GM18505 (cell line): ENCODE measurements at regions not wholly inside any gene's neighbourhood (a gene's known extent, or its start where the extent isn't known, plus 50 kb on each side); places are given as distances from the start of the nearest gene placed in this dataset.
A peak's percentile ranks its signal among the peaks of the same experiment; 100 is the strongest.

Experiments used
- ATAC-seq: cut with Tn5 transposase; IDR thresholded peaks from one replicate; pipeline ENCODE4 v1.9.1; 2021; ENCODE audit not compliant: unreplicated experiment
- POLR2A ChIP-seq: IDR thresholded peaks from 4 replicates; pipeline ENCODE4 v1.6.1; 2011; ENCODE audit warnings: borderline replicate concordance; ENCODE audit not compliant: insufficient read depth, insufficient read length; ENCODE audit errors: extremely low read depth

DNA sequence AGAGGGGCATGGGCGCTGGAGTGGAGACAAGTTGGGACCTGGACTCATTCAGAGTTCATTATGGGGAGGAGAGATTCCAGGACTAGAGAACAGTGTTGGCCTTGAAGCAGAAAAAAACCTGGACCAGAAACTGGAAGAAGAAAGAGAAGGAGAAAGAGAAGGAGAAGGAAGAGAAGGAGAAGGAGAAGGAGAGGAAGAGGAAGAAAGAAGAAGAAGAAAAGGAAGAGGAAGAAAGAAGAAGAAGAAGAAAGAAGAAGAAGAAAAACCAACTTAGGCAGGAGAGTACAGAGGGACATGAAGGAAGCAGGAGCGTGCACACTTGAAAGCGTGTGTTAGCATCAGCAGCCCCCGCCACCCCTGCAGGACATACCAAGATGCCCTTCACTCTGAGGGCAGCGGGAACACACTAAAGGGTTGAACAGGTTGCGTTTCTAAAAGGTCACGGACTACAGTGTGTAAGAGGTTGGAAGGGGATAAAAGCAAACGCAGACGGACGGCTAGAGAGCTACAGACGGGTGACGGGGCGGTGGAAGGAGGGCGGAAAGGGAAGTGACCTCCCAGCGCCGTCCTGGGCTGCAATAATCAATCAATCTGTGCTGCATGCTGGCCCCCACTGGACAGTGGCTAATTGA, 95.3 kb downstream of the SEC61G start:
- peak; percentile 16 for ATAC-seq
- TF ChIP-seq POLR2A: no peak

DNA sequence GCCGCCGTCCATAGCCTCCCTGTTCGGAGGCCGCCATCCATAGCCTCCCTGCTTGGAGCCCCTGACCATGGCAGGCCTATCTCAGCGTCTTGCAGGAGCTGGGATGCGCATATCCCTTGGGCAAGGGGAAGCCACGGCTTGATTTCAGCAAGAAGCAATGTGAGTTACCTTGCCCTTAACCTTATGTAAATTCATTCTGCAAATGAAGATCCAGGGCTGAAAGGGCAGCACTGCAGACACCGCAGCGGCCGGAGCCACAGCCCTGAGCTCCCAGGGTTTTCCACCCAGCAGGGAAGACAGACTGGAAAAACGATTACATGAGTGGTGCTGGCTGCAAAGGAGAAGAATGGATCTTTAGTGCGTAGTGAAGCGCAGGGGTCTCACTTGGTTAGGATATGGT, 95.8 kb downstream of the SEC61G start:
- no peak for ATAC-seq
- no peak for TF ChIP-seq POLR2A

DNA sequence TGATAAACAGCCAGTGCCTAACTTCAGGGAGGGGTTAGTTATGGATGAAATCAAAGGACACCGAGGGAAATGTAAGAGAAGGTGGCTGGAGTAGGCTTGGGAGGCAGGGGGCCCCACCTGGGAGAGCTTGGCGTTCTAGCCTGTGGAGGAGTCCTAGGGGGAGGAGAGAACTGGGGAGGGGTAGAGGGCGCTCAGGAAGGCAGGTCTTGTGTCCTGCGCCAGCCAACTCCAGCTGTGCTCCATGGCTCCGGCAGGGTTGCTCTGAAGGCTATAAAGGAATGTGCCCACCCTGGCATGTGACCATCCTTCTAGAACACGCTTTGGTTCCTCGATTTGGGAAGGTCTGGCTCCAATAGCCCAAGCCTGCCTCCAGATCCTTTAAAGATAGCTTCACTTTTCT, 96.3 kb downstream of the SEC61G start:
- TF ChIP-seq POLR2A: no peak
- no peak for ATAC-seq

DNA sequence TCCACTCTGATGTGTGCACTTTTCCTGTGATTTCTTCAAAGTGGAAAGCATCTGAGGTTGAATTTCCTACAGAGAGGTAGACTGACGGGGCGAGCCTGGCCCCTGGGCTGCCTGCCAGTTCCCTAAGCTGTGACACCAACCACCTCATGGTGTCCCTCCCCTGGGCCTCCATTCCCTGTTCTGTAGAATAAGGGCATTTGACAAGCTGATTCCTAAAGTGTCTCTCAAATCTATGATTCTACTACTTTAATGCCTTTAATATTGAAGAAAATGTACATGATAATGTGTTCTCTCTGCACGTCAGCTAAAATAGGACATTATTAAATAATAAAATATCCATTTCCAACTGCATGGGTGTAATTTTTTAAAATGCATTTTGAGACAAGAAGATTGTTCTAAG, 105.1 kb downstream of the SEC61G start:
- no peak for TF ChIP-seq POLR2A
- no peak for ATAC-seq

DNA sequence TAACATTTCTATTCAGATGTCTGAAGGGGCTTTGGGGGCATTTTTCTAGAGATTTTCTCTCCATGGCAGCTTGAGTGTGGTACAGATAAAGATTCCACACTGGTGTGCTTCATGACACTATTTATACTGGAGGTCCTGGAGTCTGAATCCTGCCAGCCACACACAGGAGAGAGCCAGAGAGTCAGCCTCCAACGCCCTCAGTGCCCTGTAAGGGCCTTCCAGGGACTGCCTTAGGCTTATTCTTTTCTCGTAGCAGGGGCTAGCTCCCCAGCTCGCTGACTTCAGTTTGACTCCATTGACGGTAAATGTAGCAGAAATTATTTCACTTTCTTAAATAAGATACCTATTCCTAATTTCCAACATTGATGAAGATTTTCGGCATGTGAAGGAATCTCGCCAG, 100.9 kb downstream of the VSTM2A start:
- no peak for ATAC-seq
- no peak for TF ChIP-seq POLR2A

DNA sequence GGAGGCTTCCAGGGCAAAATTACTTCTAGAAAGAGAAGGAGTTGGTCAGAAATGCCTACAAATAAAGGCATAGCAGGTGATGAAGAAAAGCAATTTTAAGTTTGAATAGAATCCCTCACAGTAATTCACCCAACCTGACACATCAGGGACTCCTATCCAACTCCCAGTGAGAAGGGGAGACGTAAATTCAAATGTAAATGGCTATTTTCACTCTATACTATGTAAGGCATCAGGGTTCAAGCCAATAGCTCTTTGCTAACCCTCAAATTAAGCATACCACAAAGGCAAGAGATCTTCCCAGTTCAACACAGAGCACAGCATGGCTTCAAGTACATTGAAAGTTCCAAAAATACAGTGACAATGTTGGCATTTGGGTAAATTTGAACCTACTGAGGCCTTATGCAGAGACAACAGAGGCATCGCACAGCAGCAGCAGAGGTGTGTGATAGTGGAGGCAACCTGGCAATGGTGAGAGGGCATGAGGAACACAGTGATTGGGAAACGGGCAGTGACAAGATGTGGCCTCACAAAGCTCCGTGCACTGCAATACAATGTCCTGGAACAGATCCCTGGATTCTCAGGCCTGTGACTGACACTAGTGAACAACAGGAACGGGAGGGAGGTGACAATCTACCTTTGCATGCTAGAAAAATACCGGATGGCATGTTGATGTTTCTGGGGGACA, 95.7 kb downstream of the VSTM2A start:
- no peak for ATAC-seq

DNA sequence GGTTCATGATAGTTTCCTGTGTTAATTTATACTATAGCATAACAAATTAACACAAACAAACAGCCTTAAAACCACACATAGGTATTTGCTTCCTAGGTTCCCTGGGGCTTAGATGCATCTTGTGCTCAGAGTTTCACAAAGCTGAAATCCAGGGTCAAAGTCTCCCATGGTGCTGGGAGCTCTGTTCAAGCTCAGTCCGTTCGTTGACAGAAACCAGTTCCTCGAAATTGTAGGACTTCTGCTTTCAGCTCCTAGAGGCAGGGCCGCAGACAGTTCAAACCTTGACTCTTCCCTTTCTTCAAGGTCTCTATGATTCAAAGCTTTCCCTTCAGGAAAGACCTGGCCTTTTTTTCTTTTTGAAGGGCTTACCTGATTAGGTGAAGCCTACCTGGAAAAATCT, 90.5 kb downstream of the VSTM2A start:
- no peak for TF ChIP-seq POLR2A
- no peak for ATAC-seq

More for the DNA sequence above, 95.7 kb downstream of the VSTM2A start:
- TF ChIP-seq POLR2A: no peak

DNA sequence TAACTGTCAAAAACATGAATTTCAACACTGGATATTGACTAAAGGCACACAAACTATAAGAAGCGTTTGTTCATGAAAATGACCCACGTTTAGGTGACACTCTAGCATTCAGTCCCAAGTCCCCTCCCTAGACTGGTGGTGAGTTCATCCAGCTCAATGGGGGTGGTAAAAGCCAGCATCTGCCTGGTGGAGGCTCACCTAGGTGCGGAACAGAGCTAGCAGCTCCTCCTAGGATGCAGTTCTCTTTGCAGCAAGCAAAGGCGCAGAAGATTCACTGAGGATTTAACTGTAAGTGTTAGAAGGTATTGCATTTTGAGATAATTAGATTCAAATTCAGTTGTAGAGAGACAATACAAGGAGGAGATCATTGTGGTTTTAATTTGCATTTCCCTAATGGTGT, 87.6 kb downstream of the VSTM2A start:
- no peak for TF ChIP-seq POLR2A
- ATAC-seq: no peak

DNA sequence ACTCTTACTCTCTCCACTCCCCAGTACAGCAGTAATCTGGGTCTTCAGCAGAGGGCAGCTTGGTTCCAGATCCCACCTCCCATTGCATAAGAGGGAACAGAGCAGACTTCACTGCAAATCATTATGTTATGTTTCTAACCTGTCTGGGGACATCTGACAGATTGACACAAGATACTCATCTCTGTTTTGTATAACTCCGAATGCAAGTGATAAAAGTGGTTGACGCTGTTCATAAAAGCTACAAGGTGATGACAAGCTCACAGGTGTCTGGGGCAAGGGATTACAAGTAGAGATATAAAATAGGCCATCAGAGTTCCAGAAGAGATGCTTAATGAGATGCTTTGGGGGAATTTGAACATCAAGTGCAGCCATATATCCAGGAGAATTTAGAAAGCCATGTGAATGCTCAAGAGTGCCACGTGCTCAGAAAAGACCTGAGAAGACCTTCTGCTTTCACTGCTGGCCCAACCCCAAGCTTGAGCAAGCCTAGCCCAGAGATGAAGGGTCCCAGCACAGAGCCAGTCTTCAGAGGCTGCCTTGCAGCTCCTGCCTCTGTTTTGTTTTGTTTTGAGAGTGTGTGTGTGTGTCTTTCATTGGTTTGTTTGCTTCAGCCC, 80.6 kb downstream of the VSTM2A start:
- TF ChIP-seq POLR2A: no peak
- no peak for ATAC-seq
